NCI-H1105 treated with DMSO at 0.1 percent for 48 hours (cell line): ENCODE measurements at regions not wholly inside any gene's neighbourhood (a gene's known extent, or its start where the extent isn't known, plus 50 kb on each side); places are given as distances from the start of the nearest gene placed in this dataset.

Experiments
- DNase-seq: peaks from one replicate; lab custom pipeline; 2025; lab: John Stamatoyannopoulos, UW

DNA sequence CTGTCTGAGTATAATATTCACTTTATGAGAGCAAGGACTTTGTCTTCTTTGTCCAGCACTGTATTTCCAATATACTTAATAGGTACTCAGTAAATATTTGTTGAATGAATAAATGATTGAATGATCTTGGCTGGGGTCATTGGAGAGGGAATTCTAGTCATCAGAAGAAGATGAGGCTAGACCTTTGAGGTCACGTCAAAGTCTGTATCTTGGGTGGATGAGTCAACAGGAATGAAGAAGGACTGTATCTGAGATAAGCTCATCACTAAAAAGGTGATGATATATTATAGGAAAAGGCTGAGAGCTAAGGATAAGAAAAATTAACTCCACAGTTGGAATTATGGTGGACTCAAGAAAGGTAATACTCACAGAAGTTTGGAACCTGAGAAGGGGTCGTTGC, 125.1 kb upstream of the MAGI3 start:
- no peak for DNase-seq

DNA sequence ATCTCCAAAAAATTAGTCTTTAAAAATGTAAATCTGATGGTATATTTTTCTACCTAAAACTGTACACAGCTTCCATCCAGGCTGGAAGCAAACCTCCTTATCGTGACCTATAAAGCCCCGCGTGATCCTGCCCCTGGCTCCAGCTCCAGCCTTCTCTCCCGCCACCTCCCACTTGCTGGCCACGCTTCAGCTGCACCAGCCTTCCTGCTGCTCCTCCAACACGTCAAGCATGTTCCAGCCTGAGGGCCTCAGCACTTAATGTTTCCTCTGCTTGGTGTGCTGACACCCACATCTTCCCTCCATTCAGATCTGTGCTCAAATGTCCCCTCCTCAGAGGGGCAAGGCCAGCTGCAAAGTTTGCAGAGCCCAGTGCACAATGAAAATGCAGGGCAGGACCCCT, 123.5 kb upstream of the MAGI3 start:
- DNase-seq = no peak

DNA sequence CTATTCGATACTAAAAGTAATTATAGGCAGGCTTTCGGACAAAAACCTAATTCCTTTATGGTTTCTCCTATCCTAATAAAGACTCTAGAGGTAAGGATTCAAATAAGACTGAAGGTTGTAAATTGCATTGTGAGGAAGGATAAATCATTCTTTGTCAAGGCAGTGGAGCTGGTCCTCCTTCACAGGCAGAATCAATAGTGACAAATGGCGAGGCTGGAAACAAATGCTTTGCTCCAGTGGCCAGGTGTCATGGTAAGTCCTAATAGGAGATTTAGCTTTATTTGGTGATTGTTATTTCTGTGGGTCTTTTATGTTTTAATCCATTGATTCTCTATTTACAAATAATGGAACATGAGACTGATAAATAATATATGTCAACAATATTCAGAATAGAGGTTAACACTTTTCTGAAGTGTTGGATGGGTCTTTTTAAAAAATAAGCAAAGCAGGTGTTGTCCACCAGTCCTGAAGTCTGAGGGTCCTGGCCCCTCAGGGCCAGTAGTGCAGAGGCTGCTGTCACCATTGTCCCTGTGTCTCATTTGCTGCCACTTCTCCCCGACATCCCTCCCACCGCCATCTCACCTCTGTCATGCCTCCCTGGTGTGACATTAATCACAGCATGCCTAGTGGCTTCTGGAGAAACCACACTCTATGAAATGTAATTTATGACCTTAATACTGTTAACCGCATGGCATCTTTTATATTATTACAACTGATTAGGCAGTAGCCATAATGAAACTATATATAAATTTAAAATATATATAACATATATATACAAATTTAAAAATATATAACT, 120.9 kb upstream of the MAGI3 start:
- DNase-seq = no peak

DNA sequence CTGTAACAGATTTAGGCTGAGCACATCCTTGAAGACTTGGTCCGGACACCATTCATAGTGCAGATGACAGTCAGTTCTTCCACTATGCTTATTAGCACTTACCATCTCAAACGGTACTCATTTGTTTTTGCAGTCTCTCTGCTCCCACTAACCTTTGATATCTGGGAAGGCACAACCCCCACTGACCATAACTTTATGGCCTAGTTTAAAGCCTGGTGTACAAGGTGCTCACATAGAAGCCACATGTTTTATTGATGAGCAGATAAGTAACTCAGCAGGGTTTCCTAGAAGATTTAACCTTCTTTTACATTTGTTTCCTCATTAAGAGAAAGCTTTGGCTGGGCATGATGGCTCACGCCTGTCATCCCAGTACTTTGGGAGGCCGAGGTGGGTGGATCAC, 119.3 kb upstream of the MAGI3 start:
- no peak for DNase-seq

DNA sequence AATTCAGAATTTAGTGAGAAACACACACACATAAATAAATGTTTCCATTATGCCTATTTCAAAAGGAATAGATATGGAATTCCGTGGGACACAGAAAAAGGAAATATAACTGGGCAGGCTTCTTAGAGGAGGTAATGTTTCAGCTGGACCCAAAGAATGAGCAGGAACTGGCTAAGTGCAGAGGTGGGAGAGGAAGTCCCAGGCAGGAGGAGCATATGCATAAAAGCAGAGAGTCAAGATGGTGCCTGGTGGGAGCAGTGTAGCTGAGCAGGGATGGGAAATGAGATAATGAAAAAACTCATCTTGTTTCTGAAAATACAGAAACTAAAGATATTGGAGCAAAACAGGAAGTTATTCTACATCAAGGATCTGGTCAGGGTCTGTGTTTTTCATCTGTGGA, 115.2 kb upstream of the MAGI3 start:
- DNase-seq = no peak

DNA sequence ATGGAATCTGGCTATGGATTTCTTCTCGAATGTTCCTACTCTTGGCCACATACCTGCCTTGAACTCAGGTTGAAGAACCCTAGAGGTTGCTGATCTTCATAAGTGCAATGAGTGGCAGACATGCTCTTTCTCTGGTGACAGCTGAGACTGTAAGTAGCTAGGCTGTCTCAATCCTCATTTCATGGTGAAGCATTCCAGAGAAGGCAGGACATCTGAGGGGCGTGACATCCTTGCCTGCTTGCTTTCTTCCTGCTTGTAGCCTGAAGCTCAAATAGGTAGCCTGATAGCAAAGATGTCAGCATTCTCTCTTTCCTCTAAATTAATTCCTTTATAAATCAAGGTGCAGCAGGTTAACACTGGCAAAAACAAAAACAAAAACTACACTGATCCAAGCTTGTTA, 114.6 kb upstream of the MAGI3 start:
- no peak for DNase-seq

DNA sequence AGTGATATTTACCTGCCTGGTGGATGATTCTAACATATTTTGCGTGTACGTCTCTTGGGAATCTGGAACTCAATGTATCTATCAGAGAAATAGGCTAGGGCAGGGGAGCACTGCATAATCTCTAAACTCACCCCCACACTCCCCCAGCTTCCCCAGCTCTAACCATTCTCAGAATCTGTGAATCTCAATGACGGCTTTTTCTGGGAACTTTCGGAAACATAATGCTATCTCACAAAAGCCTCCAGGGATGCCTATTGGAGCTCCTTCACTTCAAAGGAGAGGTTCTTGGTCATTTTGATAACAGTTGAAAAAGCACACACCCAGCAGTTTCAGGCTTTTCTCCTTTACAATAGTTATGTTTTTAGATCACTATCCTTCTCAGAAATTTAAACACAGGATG, 113.8 kb upstream of the MAGI3 start:
- no peak for DNase-seq

DNA sequence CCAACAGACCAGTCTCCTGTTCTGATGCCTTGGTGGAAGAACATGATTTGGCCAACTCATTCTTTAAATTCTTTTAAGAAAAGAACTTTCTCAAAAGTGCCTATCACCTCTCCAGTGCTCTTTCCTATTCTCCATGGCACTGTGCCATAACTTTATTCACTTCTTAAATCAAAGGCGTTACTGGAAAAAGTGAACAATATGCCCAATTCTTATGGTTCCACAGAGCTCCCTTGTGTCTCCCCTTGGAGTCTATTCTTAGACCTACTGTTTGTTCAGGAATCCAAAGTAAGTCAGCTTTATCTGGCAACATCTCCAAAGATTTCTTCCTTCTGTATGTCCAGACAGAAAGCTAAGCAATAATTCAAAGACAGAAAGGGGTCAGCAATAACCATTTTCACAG, 111.9 kb upstream of the MAGI3 start:
- DNase-seq = no peak

DNA sequence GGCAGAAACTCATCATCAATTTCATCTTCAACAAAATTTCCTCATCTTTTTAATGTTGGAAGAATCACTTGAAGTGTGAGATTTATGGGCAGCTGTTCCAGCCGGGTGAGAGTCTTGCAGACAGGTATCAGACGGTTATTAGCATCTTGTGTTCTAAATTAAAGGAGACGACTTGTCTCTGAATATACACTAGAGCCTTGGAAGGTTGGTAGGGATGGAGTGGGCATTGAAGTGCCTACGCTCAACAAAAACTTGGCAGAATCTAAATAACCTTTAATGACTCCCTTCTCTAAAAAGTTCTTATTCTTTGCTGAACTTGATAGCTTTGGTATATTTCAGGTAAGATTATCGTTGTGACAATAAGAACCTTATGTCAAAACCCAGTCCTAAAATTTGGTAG, 111.5 kb upstream of the MAGI3 start:
- DNase-seq = no peak

DNA sequence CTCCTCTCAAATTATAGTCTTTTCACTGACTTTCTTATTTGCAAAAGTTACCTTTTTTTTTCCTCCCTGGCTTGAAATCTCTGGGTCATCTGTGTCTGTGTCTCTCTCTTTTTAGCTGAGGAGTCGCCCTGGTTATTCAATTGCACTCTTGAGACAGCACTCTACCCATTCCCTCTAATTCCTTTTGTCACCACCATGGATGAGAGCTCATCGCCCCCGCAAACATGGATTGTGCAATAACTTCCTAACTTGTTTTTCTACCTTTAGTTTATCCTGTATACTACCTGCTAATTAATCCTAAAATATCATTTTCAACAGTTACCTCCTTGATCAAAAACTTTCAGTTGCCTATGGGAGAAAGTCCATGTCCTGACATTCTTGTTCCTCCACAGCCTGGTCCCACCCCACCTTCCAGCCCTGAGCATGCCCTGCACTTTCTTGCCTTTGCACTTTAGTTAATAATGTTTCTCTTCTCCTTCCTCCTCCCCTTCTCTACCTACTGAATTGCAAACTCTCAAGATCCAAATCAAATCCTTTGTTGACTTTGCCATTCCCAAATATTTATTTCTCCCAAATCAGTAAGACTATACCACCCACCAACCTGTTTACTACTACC, 110.4 kb upstream of the MAGI3 start:
- DNase-seq = no peak

DNA sequence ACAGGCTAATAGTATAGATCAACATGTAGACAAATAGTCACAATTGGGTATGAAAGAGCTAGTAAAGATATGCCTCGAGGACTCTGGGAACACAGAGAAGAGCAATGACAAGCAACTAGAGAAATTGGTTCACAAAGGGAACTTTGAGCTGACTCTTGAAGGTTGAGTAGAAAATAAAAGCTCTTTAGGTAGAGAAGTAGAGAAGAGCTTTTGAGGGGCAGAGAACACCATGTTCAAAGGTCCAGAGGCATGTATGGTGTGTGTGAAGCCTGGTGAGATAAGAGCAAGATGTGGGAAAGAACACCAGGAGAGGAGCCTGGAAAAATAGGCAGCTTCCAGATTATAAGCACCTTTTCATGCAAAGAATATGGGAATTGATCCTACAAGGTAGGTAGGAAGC, 109.7 kb upstream of the MAGI3 start:
- no peak for DNase-seq

DNA sequence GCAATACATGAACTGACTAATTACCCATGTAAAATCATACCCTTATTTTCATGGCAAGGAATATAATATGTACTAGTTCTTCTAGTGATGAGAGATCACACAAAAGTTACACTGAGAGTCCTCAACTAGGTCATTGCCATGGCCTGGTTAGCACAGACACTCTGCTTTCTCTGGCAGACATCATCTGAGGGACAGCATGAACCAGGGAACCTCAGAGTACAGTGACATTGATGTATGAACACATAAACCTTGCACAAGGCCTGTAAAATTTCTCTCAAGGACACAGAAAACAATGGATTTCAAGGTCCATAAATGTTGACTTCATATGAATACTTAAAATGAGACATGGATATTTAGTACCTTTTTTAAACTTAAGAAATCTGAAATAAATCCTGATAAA, 108.8 kb upstream of the MAGI3 start:
- no peak for DNase-seq

DNA sequence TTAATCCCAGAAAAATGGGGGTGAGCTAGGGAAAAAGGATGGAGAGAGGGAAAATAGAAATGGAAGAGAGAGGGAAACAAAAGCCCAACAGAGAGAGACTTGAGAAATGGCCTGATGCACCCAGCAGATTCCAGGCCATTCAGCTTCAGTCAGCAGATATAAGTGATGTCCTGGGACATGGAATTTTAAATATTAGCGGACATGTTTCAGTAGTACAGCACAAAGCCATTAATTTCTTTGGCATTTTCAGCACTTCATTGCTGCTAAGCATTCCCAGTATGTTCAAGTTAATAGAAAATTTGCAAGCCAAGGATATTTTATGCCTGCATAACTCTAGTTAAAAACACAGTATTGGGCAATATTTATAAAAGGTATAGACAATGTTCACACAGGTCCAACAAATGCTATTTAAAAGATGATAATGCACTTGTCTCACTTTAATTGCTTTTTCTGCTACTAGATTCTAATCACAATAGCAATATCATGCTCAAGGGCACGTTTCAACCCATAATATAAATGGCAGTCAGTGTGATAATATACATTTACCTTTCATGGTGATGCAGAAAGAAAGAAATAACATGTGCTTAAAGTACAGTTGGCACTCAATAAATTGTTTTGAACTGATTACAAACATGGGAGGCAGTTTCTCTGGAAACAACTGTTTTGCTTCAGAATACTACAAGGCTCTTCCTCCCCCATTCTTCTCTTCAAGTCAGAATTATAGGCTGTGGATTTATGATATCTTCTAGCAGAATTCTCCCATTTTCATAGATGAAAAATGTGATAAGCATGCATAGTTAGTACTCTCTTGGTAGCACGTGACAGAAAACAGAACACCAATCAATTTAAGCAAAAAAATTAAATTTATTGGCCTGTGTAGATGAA, 108.1 kb upstream of the MAGI3 start:
- no peak for DNase-seq

DNA sequence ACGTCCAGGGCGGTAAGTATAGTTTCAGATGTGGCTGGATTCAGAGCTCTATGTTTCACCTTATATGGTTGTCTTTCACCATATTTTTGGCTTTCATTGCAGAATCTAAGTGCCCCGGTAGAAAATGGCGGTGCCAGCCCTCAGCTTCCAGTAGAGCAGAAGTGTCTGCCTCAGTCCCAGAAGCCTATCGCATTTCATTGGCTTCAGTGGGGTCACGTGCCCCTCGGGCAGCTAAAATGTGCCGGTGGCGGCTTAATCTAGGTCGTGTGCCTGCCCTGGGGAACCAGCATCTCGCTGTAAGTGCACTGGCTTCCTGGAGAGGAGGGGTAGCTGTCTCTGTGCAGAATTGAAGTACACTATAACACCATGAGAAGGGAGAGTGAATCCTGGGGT, 107.4 kb upstream of the MAGI3 start:
- no peak for DNase-seq

DNA sequence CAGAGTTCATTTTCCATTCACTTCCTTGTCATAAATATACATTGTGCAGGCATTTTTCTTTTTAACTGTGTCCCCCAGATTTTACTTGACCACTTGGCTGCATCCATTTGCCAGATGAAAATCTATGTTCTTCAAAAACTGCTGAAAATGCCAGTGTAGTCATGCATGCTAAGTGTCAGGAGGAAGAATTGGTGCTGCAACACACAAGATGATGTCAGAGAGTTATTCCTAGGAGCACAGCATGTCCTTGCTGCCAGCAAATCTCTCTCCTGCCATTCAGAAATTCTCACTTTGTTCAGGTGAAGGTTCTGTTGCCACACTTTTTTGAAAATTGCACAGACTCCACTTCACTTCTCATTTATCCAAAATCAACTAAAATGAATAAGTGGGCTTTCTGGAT, 106.4 kb upstream of the MAGI3 start:
- DNase-seq = no peak

DNA sequence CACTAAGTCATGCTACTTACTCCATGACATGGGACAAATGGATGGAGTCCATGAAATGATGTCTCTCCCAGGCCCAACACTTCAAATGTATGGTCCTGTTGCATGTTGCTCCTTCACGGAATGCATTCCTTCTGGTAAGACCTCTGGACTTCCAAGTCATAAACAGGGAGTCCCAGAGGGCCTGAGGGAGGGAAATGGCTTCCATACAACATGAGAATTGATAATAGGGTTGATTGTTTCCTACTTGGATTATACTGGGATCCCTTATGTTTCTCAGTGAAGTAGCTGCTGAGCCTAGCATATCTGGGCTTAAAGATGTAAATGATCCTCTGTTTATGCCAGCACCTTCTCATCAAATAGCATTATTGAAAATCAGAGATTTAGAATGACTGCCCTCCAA, 104.2 kb upstream of the MAGI3 start:
- no peak for DNase-seq

DNA sequence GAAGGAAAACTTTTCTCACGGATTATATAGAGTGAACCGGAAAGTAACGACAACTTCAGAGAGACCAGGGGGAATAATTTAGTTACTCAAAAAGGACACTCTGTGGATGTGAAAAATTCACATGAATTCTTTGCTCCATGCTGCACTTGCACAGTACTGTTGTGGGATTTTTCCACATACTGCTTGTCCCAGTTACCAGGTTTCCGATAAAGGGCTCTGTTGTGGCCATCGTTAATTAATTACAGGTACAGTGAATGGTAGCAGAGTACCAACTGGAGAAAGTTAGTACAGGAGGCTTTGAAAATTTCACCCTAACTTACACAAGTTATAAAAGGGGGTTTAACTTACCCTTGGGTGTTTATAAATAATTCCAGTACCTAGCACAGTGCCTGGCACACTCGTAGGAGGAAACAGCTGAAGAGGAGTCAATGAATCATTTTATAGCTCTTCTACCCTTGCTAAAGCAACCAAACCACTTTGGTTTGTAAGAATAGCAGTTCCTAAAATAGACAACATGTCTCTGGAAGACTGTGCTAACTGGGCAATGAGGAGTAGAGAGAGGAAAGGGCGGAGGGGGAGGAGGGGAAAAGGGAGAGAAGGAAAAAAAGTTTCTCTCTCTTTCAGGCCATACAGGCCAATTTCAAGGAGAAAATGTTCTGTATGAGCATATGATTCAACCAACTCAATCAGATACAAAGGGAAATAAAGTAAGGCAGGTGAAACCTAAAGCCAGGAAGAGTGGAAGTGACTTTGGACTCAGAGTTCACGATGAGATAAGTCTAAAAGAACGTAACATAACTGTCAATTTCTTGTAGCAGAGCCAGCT, 98.3 kb upstream of the MAGI3 start:
- no peak for DNase-seq

DNA sequence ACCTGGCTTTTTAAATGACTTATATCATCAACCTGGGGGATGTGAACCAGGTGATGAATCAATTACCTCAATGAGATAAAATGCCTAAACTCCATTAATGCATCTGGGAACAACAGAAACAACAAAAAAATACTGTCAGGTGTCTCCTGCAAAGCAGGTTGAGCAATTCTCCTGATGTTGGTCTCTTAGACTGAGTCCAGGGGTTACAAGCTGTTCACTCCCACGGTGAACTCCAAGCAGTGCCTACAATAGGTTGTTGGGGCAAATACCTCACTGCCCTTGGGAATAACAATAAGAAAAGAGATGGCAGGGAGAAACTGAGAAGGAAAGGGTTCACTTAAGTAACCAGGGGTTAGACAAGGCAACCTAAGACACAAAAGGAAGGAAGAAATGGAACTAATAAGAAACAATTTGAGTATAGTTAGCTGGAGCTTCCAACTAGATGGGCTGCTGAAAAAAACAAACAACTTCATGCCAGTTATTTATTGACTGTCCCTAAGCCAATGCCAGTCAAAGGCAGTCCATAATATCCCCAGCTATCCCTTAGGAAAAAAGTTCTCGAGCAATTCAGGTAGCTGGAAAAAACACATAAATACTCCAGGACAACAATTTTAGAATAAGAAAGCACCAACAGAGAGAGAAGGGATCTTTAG, 97.6 kb upstream of the MAGI3 start:
- DNase-seq = no peak

DNA sequence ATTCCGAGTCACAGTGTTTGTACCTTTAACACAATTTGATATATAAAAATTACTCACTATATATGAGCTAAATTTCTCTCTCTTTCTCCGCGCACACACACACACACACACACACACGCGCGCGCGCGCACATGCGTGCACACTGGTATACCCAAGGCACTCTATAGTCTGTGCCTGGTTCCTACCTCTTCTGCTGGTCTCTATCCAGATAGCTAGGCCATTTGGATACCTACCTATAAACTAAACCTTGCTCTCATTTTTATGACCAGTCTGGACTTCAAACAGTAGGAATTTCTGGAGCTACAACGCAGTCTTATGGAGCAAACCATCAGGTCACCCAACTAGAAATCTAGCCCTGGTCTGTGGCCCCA, 97.1 kb upstream of the MAGI3 start:
- DNase-seq = no peak

DNA sequence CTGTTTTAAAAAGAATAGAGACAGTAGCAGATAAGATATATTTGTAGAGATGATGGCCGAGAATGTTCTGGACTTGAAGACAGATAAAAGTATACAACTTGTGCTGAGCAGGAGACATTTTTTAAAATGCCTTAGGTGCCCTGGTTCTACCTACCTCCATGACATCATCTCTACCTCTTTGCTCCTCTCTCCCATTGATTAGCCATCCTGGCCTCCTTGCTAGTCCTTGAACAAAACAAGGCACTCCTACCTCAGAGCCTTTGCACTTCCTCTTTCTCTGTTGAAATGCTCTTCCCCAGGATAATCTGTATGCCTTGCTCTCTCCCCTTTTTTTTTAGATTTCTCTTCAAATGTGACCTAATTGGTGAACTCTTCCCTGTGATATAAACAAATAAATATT, 92.6 kb upstream of the MAGI3 start:
- no peak for DNase-seq

DNA sequence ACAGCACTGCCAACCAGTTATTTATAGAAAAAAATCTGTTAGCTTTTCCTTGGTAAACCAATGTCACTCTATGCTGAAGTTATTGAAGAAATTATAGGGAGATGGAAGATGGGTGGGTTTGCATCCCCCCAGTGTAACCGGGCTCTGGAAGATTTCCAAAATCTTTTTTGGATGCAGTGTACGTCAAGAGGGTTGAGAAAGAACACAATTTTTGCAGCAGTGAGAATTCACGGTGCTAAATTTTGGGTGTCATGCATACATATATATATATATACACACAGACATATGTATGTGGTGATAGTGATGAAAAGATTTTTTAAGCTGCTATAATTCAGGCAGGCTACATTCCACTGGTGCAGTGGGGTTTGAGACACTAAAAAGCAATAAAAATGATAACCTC, 91.4 kb upstream of the MAGI3 start:
- DNase-seq = no peak

DNA sequence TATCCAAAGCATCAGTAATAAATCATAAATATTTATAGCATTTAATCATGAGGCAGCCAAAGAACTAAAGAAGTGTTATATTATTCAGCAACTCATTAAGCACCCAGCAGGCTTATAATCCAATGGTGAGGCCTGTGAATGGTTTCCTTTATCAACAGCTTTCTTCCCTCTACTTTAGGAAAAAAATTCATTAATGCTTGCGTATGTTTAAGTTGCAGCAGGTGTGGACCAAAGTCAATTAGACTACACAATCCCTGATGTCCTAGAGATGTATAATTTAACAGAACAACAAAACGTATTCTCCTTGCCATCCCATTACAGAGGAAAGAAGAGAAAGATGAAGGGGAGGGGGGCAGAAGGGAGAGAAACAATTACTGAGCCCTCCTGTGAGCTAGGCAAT, 87.7 kb upstream of the MAGI3 start:
- no peak for DNase-seq
